Activated CD4-positive, alpha-beta T cell treated with anti-CD3 and anti-CD28 coated beads, Interleukin-2, amount 50 U/mL, for 48 hours (primary cell): ENCODE measurements at regions not wholly inside any gene's neighbourhood (a gene's known extent, or its start where the extent isn't known, plus 50 kb on each side); places are given as distances from the start of the nearest gene placed in this dataset.
"Not testable (repeated sequence)": the region's sequence is repeated elsewhere in the genome, so short reads cannot be mapped to it uniquely, and the experiment has no call there.

Experiments used
- DNase-seq, 2 experiments: peaks; one replicate each; pipeline ENCODE4 v3.0.0-alpha.2; 2020

- no peak for DNase-seq
Measured at GRCh38 chrX:39689376-39690104, 408.2 kb downstream of the BCOR start.

DNA sequence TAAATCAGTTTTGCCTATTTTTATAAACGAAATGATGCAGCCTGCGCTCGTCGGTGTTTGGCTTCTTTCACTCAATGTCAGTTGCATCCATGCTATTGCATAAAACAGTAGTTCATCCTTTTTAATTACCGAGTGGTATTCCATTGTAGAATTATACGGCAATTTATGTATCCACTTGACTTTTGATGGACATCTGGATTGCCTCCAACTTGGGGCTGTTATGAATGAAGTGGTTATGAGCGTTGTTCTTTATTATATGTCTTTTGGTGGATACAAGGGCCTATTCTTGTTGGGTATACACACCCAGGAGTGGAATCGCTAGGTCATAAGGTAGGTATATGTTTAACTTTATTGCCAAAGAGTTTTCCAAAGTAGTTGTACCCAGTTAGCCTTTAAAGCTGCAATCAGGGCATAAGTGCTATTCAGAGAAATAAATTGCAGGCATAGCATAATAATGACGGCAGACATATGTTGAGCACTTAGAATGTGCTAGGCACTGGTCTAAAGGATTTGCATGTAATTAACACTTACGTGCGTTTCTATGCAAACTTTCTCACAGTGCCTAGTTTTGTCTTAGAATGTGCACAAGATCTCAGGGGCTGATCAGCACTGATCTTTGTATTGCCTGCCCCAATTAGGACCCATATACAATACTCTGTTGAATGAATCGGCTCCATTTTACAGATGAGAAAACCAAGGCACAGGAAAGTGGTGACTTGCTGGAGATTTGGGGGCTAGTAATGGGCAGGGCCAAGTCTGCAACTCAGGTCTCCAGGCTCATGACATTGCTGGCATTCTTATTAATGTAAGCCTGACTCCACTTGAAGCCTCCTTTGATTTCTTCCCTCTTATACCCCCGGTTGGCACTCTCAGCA, 407.0 kb downstream of the BCOR start:
- DNase-seq: no peak

DNA sequence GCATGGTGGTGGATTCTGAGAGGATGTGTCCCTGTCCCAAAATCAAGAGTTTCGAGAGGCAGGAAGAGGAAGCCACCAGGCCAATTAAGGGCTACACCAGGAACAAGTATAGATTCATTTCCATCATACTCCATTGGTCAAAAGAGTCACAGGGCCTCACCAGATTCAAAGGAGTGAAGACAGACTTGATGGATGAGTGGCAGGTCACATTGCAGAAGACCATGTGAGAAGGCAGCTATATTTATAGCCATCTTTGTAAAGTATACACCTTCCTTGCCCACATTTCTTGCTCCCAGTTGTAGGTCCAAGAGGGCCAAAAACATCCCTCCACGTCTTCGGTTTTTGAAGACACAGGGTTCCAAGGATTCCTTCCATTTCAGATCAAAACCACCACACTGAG, 406.0 kb downstream of the BCOR start:
- no peak for DNase-seq

DNA sequence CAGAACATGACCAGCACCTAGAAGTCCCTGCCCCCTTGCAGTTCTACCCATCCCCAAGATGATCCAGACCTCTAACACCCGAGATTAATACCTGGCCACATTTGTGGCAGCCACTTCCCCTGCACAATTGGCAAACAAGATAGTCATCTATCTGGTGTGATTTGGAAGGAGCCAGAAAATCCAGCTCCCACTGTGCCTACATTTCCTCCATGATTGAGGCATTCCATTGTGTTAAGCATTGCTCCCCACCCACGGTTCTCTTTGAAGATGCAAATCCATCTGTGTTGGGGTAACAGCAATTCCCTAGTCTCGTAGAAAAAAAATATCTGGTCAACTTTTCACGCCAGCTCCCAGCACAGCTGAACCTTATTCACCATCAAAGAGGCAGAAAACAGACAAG, 405.0 kb downstream of the BCOR start:
- DNase-seq: no peak

GRCh38 chrX:39693298-39693697, 404.5 kb downstream of the BCOR start:
- DNase-seq: no peak

DNA sequence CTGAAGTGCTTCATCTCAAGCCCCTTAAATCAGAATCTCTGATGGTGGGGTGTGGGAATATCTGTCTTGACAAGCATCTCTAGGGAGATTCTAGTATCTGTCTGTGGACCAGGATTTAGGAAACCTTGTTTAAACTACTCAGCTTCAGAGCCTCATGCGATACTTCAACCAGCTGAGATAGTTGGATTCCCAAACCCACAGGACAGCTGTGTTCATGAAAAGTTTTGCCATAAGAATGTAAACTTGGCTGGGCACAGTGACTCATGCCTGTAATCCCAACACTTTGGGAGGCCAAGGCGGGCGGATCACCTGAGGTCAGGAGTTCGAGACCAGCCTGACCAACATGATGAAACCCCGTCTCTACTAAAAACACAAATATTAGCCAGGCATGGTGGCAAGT, 395.1 kb downstream of the BCOR start:
- not testable (repeated sequence) for DNase-seq

DNA sequence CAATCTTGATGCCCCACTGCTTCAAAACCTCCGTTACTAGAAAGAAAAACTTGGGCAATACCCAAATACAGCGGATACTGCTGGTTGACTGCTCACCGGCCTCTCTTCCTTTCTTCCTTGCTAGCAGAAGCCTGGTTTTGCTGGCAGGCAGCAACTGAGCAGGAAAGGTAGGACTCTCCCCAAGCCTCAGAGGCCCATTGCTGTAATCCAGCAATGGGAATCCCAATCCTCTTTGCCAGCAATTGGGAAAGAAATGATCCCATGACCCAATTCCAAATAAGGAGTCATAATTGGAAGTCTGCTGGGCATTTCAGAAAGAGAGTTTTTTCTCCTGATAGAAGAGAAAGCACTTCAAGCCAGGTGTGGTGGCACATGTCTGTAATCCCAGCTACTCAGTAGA, 394.5 kb downstream of the BCOR start:
- DNase-seq: no peak

DNA sequence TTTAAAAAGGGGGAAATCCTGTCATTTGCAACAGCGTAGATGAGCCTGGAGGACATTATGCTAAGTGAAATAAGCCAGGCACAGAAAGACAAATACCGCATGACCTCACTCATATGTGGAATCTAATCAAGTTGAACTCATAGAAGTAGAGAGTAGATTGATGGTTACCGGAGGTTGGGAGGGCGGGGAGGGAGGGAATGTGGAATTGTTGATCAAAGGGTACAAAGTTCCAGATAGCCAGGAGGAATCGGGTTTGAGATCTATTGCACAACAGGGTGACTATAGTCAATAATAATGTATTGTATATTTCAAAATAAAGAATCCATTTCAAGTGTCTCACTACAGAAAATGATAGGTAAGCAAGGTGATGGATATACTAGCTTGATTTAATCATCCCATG, 393.2 kb downstream of the BCOR start:
- no peak for DNase-seq

DNA sequence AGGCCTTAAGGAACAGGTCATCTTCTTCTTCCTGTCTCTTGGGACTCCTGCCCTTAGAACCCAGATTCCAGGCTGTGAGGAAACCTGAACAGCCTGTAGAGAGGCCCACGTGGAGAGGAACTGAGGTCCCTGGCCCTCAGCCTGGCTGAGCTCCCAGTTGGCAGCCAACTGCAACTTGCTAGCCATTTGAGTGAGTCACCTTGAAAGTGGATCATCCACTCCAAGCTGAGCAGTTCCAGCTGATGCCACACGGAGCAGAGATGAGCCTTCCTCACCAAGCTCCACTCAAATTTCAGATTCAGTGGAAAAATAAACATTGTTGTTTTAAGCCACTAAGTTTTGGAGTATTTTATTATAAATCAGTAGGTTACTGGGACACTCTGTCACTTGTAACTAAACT, 392.5 kb downstream of the BCOR start:
- DNase-seq: peak in 1 of 2 experiments; percentile 6

DNA sequence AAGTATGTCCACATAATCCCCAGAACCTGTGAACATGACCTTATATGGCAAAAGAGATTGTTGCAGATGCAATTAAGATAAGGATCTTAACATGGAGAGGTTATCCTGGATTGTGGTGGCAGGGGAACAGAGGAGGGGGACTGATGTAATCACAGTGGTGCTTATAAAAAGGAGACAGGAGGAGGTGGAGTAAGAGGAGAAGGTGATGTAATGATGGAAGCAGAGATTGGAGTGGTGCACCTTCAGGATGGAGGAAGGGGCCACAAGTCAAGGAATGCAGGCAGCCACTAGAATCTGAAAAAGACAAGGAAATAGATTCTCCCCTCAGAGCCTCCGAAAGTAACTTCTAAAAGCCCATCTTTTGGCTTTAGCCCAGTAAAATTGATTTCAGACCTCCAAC, 388.4 kb downstream of the BCOR start:
- DNase-seq: no peak

DNA sequence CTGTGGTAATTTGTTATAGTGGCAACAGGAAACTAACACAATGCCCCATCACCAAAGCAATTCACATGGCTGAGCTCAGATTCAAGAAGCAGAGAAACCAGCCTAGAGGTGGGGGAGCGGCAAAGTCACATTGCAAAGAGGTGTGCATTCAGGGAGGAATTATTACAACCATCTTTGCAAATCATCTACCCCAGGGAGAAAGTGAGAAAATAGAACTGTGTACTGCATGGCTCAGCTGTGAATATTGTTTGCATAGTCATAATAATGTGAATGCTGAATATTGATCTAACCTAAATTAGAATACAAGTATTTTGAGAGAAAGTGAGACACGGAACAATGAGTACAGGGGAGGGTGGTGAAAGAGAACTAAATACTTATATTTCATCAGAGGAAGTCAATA, 387.9 kb downstream of the BCOR start:
- DNase-seq: no peak

DNA sequence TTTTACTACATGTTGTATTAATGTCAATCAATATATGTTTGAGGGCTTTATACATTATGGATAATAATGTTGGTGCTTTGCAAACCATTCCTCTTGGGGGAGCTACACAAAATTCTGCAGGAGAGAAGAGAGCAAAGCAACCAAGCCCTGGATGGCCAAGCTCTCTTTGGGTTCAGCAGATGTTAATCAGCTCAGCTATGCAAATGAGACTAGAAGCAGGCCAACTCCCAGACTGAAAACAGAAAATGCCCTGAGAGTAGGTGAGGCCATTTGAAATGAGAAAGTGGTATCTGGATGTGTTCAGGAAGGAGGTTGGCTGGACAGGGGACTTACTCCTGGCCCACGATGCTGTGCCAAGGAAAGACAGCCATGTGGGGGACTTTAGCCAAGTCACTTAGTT, 387.0 kb downstream of the BCOR start:
- DNase-seq: no peak

- no peak for DNase-seq
Measured at GRCh38 chrX:39714471-39714870, 383.3 kb downstream of the BCOR start.

DNA sequence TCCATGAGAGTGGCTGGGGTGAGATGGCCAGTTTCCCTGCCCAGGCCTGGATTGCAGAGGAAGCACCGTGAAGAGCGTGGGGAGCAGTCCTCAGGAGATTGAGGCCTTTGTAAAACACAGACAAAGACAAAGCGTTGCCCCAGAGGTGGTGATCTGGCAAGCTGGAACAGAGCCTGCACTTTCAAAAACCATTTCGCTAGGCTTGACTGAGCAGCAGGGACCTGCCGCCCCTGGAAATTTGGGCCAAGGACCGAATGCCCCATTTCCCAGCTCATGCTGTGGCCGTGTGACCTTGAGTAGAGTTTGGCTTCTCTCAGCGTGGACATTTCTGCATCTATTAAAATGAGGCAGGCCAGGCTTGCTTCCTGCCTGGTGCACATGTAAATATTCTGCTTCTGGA, 381.4 kb downstream of the BCOR start:
- DNase-seq: no peak

DNA sequence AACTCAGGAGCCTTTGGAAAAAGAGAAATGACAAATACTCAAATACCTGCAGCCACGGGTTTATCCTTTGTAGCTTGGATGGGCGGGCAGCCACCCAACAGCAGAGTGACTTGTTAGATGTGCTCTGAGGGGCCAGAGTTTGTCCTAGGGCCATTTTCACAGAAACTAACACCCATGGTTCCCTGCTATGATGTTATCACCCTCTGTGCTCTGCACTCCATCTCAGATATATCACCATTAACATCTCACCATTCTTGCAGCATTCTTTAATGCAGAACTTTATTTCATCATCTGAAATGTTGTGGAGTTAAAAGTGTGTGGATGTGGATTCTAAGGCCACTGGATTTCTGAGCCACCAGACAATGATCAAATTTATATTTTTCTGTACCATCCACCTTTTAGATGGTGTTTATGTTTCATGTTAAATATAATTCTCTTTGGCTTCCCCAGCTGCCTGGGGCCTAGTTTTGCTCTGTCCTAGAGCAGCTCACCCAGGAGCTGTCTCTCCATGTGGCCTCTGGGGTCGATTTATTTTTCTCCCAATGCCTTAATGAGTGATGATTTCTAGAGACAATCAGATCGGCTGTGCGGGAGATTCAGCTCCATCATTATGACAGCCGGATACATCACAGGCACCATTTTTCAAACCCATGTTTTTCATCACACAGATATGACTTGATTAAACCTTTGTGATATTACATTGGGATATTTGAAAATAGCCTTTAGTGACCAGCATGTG, 380.8 kb downstream of the BCOR start:
- no peak for DNase-seq

GRCh38 chrX:39718981-39719380, 378.8 kb downstream of the BCOR start:
- DNase-seq: no peak

DNA sequence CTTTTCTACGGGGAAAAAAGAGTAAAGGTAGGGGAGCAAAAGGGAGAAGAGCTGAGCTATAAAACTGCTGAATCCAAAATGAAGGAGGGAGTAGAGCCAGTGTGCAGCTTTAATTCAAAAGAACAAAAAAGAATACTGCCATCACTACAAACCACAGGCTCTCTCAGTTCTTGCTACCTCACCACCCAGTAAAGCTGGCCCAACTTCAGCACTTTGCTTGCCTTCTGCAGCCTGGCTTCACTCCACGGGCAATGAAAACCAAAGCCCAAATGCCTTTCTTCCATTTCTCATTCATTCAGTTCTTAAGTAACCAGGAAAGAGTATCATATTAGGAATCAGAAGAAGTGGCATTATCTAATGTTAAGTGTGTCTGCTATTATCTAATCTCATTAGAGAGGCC, 376.8 kb downstream of the BCOR start:
- no peak for DNase-seq

GRCh38 chrX:39721566-39722279, 376.0 kb downstream of the BCOR start:
- DNase-seq: no peak

- no peak for DNase-seq
Measured at GRCh38 chrX:39724544-39724943, 373.2 kb downstream of the BCOR start.

DNA sequence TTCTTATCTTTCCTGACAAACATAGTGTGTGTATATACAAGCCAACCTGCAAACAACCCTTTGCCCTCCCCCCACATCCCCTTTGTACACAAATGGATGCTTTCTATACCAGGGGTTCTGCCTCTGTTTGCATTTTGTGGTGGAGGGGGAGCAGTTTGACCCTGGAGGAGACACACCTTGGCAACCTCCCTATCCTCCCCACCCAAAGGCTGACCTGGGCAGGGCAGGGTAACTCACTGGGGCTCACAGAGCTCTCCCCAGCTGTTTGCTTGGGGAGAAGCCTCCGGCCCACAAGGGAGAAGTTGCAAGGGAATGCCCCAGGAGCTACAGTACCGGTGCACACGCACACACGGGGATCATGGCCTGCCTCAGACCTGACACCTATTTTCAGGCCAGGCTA, 372.6 kb downstream of the BCOR start:
- no peak for DNase-seq

GRCh38 chrX:39725928-39726619, 371.7 kb downstream of the BCOR start:
- no peak for DNase-seq

GRCh38 chrX:39726771-39727170, 371.0 kb downstream of the BCOR start:
- no peak for DNase-seq
